OCI-LY1 (cell line): ENCODE measurements at regions not wholly inside any gene's neighbourhood (a gene's known extent, or its start where the extent isn't known, plus 50 kb on each side); places are given as distances from the start of the nearest gene placed in this dataset.

Experiments
- H2AFZ ChIP-seq: fragments of 200-600 bp; sonication (generic), shearing (Covaris generic); 2 replicates; pipeline ENCODE4 v1.6.0; 2014; ENCODE audit warnings: antibody characterized with exemption, mild to moderate bottlenecking, low read length
- H3F3A ChIP-seq: fragments of 200-600 bp; sonication (generic), shearing (Covaris generic); 2 replicates; pipeline ENCODE4 v1.6.0; 2014; ENCODE audit warnings: mild to moderate bottlenecking, antibody characterized with exemption, low read length, moderate library complexity; ENCODE audit not compliant: insufficient read depth
- H3K27ac ChIP-seq: fragments of 200-600 bp; sonication (generic); 2 replicates; pipeline ENCODE4 v1.5.1; 2014; ENCODE audit warnings: low read length, mixed run types, mild to moderate bottlenecking, low read depth; ENCODE audit not compliant: poor library complexity, severe bottlenecking
- H3K27me3 ChIP-seq: fragments of 200-600 bp; sonication (generic); 2 replicates; pipeline ENCODE4 v1.6.0; 2014; ENCODE audit warnings: antibody characterized with exemption, mild to moderate bottlenecking, low read length, moderate library complexity; ENCODE audit not compliant: insufficient read depth
- H3K36me3 ChIP-seq: fragments of 200-600 bp; sonication (generic); 2 replicates; pipeline ENCODE4 v1.6.1; 2014; ENCODE audit warnings: mild to moderate bottlenecking, antibody characterized with exemption, low read length, moderate library complexity, mixed read lengths; ENCODE audit not compliant: insufficient read depth
- H3K4me1 ChIP-seq: fragments of 200-600 bp; sonication (generic); 2 replicates; pipeline ENCODE4 v1.5.1; 2014; ENCODE audit warnings: mild to moderate bottlenecking, low read length, moderate library complexity; ENCODE audit not compliant: insufficient read depth, severe bottlenecking
- H3K4me2 ChIP-seq: fragments of 200-600 bp; sonication (generic), shearing (Covaris generic); 2 replicates; pipeline ENCODE4 v1.6.1; 2014; ENCODE audit warnings: low read length
- H3K4me3 ChIP-seq: fragments of 200-600 bp; sonication (generic); 2 replicates; pipeline ENCODE4 v1.5.1; 2014; ENCODE audit warnings: low read length, low read depth, mild to moderate bottlenecking, mixed read lengths; ENCODE audit not compliant: poor library complexity, severe bottlenecking
- H3K79me2 ChIP-seq: fragments of 200-600 bp; shearing (Covaris generic); 2 replicates; pipeline ENCODE4 v1.6.1; 2016; ENCODE audit warnings: mixed run types, low read length, mixed read lengths; ENCODE audit not compliant: insufficient read depth
- H3K9ac ChIP-seq: fragments of 200-600 bp; sonication (generic), shearing (Covaris generic); 2 replicates; pipeline ENCODE4 v1.6.1; 2014; ENCODE audit warnings: mild to moderate bottlenecking, low read length, mixed read lengths
- H3K9me2 ChIP-seq: fragments of 200-600 bp; sonication (generic), shearing (Covaris generic); 2 replicates; pipeline ENCODE4 v1.6.1; 2014; ENCODE audit warnings: low read depth, mild to moderate bottlenecking, low read length, mixed read lengths
- H3K9me3 ChIP-seq: fragments of 200-600 bp; shearing (Covaris generic); 2 replicates; pipeline ENCODE4 v1.6.1; 2014; ENCODE audit warnings: low read length, mixed read lengths
- H4K20me1 ChIP-seq: fragments of 200-600 bp; sonication (generic), shearing (Covaris generic); 2 replicates; pipeline ENCODE4 v1.6.0; 2016; ENCODE audit warnings: mild to moderate bottlenecking, low read length; ENCODE audit not compliant: insufficient read depth
- EZH2 ChIP-seq: fragments of 200-600 bp; sonication (generic), shearing (Covaris generic); IDR thresholded peaks from 2 replicates; pipeline ENCODE4 v1.8.0; 2017; ENCODE audit warnings: borderline replicate concordance, mixed run types, mild to moderate bottlenecking, antibody characterized with exemption, low read length, moderate library complexity, mixed read lengths
- TF ChIP-seq, protein P1 (sequence below): fragments of 200-600 bp; sonication (generic), shearing (Covaris generic); IDR thresholded peaks from 2 replicates; pipeline ENCODE4 v1.5.1; 2017; ENCODE audit warnings: mild to moderate bottlenecking, antibody characterized with exemption, low read length, moderate library complexity, mixed read lengths

DNA sequence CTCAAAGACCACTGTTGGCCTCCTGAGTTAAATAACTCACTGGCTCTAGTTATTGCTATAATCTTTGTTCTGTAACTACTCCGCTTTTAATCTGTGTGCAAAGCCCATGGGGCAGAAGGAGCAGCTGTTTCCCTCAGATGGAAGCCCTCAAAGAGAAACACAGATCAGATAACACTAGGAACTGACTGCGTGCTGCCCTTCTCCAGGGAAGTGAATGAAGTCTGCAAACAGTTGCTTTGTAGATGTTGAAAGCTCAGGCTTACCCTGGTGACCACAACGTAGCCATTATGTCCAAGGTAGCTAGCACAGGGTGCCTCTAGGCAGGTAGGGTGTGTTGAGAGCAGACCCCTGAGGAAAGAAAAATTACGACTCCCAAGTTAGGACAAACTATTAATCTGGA, 152.3 kb upstream of the STAC start:
- Histone ChIP-seq H3F3A (no peaks in the 10 kb centered on the region), H3K4me1 (no peaks in the 10 kb centered on the region), H3K9me2 (no peaks in the 10 kb centered on the region), H4K20me1 (no peaks in the 10 kb centered on the region), H3K4me3 (no peak overlapping the region), H3K27ac (no peak overlapping the region), H3K9ac (no peak overlapping the region), H3K4me2 (no peak overlapping the region), H3K9me3 (no peaks in the 10 kb centered on the region), H3K27me3 (no peaks in the 10 kb centered on the region), H3K79me2 (no peaks in the 10 kb centered on the region), H3K36me3 (no peaks in the 10 kb centered on the region), H2AFZ (no peak overlapping the region)
- TF ChIP-seq, protein P1, sequence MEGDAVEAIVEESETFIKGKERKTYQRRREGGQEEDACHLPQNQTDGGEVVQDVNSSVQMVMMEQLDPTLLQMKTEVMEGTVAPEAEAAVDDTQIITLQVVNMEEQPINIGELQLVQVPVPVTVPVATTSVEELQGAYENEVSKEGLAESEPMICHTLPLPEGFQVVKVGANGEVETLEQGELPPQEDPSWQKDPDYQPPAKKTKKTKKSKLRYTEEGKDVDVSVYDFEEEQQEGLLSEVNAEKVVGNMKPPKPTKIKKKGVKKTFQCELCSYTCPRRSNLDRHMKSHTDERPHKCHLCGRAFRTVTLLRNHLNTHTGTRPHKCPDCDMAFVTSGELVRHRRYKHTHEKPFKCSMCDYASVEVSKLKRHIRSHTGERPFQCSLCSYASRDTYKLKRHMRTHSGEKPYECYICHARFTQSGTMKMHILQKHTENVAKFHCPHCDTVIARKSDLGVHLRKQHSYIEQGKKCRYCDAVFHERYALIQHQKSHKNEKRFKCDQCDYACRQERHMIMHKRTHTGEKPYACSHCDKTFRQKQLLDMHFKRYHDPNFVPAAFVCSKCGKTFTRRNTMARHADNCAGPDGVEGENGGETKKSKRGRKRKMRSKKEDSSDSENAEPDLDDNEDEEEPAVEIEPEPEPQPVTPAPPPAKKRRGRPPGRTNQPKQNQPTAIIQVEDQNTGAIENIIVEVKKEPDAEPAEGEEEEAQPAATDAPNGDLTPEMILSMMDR: no peak
- no peak for TF ChIP-seq EZH2

DNA sequence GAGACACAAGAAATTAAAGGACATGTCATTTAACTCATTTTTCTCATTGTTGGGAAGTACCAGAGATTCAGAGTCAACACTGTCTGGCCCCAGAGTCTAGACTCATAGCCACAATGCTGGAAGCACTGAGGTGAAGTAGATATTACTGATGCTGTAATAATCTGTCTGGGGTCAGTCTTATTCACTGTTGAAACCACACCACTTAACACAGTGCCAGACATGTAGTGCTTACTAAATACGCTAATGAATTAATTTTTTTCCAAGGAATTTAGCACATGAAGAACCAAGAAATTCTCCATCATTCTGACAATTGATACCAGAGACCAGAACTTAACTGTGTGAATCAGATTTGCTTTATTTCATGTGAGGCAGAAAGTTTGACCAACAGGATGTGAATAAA, 150.8 kb upstream of the STAC start:
- no peaks in the 10 kb centered on the region for H3K79me2 ChIP-seq
- H3K27ac ChIP-seq: no peak overlapping the region
- no peaks in the 10 kb centered on the region for H4K20me1 ChIP-seq
- no peak overlapping the region for H3K9ac ChIP-seq
- no peak overlapping the region for H3K4me3 ChIP-seq
- H3K9me3 ChIP-seq: no peaks in the 10 kb centered on the region
- no peaks in the 10 kb centered on the region for H3K9me2 ChIP-seq
- TF ChIP-seq EZH2: no peak
- TF ChIP-seq, protein P1: no peak
- H2AFZ ChIP-seq: no peak overlapping the region
- H3K4me2 ChIP-seq: no peak overlapping the region
- no peaks in the 10 kb centered on the region for H3F3A ChIP-seq
- H3K4me1 ChIP-seq: no peaks in the 10 kb centered on the region
- no peaks in the 10 kb centered on the region for H3K36me3 ChIP-seq
- no peaks in the 10 kb centered on the region for H3K27me3 ChIP-seq

DNA sequence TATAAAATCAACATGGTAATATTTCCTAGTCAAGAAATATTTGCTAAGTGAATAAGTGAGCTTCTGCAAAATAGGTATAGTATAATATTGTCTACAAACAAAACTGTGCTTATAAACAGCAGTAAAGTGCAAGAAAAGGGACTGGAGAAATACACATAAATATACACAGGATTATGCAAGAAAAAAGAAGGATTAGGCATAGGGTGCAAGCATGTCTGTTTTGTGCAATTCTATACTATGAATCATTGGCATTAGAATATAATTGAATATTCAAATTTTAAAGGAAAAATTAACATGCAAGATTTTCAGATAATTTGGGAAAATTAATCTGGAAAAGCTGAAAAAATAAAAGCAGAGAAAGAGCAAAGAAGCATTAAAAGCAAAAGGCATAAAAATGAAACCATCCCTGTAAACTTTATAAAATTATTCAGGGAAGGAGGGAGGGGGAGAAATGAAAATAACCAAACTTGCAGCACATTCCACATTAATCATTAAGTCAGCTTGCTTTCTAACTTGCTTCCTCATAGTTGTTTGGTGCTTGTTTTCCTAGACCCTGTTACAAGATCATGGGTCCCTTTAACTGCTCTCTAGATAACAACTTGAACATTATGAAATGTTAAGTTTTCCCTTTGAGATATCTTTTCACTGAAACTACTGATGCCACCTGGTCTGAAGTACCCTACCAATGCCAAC, 147.4 kb upstream of the STAC start:
- no peaks in the 10 kb centered on the region for H4K20me1 ChIP-seq
- H3K27ac ChIP-seq: no peak overlapping the region
- H2AFZ ChIP-seq: no peak overlapping the region
- TF ChIP-seq, protein P1: no peak
- TF ChIP-seq EZH2: no peak
- H3K4me3 ChIP-seq: no peak overlapping the region
- H3K9me3 ChIP-seq: no peaks in the 10 kb centered on the region
- H3K9ac ChIP-seq: no peak overlapping the region
- no peaks in the 10 kb centered on the region for H3K36me3 ChIP-seq
- H3K4me1 ChIP-seq: no peaks in the 10 kb centered on the region
- H3K79me2 ChIP-seq: no peaks in the 10 kb centered on the region
- H3F3A ChIP-seq: no peaks in the 10 kb centered on the region
- no peaks in the 10 kb centered on the region for H3K9me2 ChIP-seq
- no peaks in the 10 kb centered on the region for H3K27me3 ChIP-seq
- no peak overlapping the region for H3K4me2 ChIP-seq
